ENCODE measurements at regions not wholly inside any gene's neighbourhood (a gene's known extent, or its start where the extent isn't known, plus 50 kb on each side); places are given as distances from the start of the nearest gene placed in this dataset.

DNA sequence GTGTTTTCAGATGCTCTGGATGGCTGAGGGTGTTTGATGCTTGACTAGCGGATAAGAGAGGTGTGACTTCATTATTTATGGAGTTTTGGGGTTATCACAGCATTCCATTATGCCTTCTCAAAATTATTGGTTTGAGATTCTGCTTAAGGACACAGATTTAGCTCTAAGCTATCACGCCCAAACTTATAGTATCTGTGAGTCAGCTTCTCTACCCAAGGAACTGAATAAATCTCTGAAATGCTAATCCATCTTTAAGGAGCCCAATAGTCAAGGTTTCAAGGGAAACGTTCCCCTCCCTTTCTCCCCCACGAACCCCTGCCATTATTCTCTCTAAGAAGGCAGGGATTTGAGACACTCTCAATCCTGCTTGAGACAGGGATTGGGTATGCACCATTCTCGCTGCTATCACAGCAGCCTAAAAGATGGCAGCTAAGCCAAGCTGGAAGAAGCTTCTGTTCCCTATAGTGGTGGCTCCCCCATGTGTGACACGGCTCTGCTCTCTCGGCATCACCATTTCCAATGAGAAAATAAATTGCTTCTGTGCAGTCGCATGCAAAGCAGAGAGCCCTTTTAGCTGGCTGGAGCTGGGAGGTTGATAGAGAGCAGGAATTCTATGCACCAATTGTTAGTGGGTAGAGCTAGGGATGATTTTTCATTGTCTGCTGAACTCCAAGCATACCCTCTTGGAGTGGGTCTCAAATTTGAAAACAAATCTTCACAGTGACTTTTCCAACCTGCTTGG, 151.1 kb downstream of the IL20RB start:
- H3K4me3 ChIP-seq, result no peak overlapping the region
- H3K27me3 ChIP-seq (replicated peaks in 1 of 7), result peaks cover 0 to 33% (median 13%) of the 10 kb centered on the region in 7 donors
- intact Hi-C loops (cut with DNase I; ENCODE audit: low total_unique reads), result loop anchor here (10.0 kb wide), 2 partner anchors 836 to 866 kb away; no protein-coding TSS in a partner anchor
- H3K4me1 ChIP-seq, result peaks cover 0 to 6% (median 0%) of the 10 kb centered on the region in 6 donors
- DNase-seq, result no peak
- 60 to 74% (median 70%) methylated on average over 8 of the region's 8 CpGs for WGBS, 5 donors
- H3K36me3 ChIP-seq, result no peaks in the 10 kb centered on the region
- TF ChIP-seq POLR2A (IDR thresholded peaks at IDR 0.05) (no peak), POLR2AphosphoS5 (IDR thresholded peaks at IDR 0.05) (no peak)
- TF ChIP-seq, protein P1, sequence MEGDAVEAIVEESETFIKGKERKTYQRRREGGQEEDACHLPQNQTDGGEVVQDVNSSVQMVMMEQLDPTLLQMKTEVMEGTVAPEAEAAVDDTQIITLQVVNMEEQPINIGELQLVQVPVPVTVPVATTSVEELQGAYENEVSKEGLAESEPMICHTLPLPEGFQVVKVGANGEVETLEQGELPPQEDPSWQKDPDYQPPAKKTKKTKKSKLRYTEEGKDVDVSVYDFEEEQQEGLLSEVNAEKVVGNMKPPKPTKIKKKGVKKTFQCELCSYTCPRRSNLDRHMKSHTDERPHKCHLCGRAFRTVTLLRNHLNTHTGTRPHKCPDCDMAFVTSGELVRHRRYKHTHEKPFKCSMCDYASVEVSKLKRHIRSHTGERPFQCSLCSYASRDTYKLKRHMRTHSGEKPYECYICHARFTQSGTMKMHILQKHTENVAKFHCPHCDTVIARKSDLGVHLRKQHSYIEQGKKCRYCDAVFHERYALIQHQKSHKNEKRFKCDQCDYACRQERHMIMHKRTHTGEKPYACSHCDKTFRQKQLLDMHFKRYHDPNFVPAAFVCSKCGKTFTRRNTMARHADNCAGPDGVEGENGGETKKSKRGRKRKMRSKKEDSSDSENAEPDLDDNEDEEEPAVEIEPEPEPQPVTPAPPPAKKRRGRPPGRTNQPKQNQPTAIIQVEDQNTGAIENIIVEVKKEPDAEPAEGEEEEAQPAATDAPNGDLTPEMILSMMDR (IDR thresholded peaks at IDR 0.05 in 8 of 11, conservative IDR thresholded peaks at IDR 0.05 in 3 of 11), result no peak
- H3K27ac ChIP-seq, result no peak overlapping the region
- no peaks in the 10 kb centered on the region for H3K9me3 ChIP-seq

DNA sequence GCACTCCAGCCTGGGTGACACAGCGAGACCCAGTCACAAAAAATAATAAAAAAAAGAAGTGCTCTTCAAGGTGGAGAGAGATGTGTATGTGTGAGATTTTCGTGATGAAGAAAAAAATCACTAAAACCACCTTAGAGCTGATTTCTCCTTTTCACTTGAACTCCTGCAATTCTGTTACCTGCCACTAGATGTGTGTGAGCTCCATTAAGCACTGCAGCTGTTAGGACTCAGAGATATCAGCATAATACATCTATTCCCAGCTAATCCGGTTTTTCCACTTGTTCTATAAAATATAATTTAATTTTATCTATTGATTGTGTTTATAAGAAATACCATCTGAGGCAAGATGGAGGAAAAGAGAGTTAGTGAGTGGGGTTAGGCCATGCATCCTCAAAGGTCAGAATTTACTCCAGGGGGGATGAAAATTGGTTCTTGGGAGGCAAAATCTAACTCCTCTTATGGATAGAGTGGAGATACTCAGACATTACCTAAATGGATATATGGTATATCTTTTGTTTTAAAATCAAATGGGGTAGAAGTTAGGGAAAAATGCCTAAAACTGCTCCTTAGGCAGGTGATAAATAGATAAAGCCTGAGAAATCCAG, 152.7 kb downstream of the IL20RB start:
- Histone ChIP-seq H3K27me3 (replicated peaks in 1 of 7) (peaks cover 0 to 21% (median 13%) of the 10 kb centered on the region in 7 donors), H3K27ac (no peak overlapping the region), H3K4me1 (peaks cover 0 to 2% (median 0%) of the 10 kb centered on the region in 6 donors), H3K9me3 (no peaks in the 10 kb centered on the region), H3K4me3 (no peak overlapping the region), H3K36me3 (no peaks in the 10 kb centered on the region)
- no peak for TF ChIP-seq POLR2AphosphoS5 (IDR thresholded peaks at IDR 0.05)
- TF ChIP-seq, protein P1 (IDR thresholded peaks at IDR 0.05 in 8 of 11, conservative IDR thresholded peaks at IDR 0.05 in 3 of 11), result peak in 9 of 11 experiments; percentile 20 to 63 (median 51)
- intact Hi-C loops (cut with DNase I; ENCODE audit: low total_unique reads), result no loop called here
- DNase-seq, result no peak
- WGBS, 5 donors, result 23 to 28% (median 27%) methylated on average over 3 of the region's 3 CpGs

DNA sequence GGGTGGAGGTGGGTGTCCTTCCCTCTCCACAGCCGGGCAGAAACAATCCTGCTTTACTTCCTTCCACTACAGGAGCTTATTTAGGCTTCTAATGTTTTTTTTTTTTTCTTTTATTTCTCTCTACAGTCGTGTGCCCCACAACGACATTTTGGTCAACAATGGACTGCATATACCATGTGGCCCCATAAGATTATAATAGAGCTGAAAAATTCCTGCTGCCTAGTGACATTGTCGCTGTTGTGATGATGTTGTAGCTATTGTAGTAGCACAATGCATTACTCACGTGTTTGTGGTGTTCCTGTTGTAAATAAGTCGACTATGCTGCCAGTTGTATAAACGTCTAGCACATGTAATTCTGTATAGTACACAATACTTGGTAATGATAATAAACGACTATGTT, 153.7 kb downstream of the IL20RB start:
- Histone ChIP-seq H3K4me3 (no peak overlapping the region), H3K27ac (no peak overlapping the region), H3K36me3 (no peaks in the 10 kb centered on the region), H3K27me3 (replicated peaks in 1 of 7) (peaks cover 0 to 21% (median 13%) of the 10 kb centered on the region in 7 donors), H3K4me1 (no peaks in the 10 kb centered on the region), H3K9me3 (no peaks in the 10 kb centered on the region)
- intact Hi-C loops (cut with DNase I; ENCODE audit: low total_unique reads), result no loop called here
- TF ChIP-seq, protein P1 (IDR thresholded peaks at IDR 0.05 in 8 of 11, conservative IDR thresholded peaks at IDR 0.05 in 3 of 11), result no peak
- no peak for TF ChIP-seq POLR2AphosphoS5 (IDR thresholded peaks at IDR 0.05)
- no peak for TF ChIP-seq POLR2A (IDR thresholded peaks at IDR 0.05)
- no peak for DNase-seq
- WGBS, 5 donors, result 72 to 81% (median 75%) methylated on average over 8 of the region's 8 CpGs

DNA sequence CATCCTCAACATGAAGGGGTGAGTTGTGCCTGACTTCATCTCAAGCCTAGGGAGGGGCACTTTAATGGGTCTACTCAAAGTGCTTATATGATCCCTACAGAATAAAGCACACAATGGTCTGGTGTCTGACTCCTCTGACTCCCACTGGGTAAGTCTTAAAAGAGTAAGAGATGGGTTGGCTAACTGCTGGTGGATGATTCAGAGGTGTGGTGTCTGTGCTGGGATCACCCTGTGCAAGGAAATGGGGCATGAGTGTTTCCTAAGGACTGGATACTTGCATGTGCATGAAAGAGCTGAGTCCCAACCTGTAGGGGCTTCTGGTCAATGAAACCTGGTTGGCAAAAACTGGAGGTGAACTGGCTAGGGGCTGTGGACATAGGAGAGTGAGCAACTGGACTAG, 158.8 kb downstream of the IL20RB start:
- no peaks in the 10 kb centered on the region for H3K4me1 ChIP-seq
- no peaks in the 10 kb centered on the region for H3K27me3 ChIP-seq (replicated peaks in 1 of 7)
- TF ChIP-seq POLR2AphosphoS5 (IDR thresholded peaks at IDR 0.05) (no peak), POLR2A (IDR thresholded peaks at IDR 0.05) (no peak)
- TF ChIP-seq, protein P1 (IDR thresholded peaks at IDR 0.05 in 8 of 11, conservative IDR thresholded peaks at IDR 0.05 in 3 of 11), result no peak
- no peak for DNase-seq
- H3K27ac ChIP-seq, result no peak overlapping the region
- no peaks in the 10 kb centered on the region for H3K9me3 ChIP-seq
- no peaks in the 10 kb centered on the region for H3K36me3 ChIP-seq
- no peak overlapping the region for H3K4me3 ChIP-seq
- intact Hi-C loops (cut with DNase I; ENCODE audit: low total_unique reads), result no loop called here
